GM13977 (cell line): ENCODE measurements at regions not wholly inside any gene's neighbourhood (a gene's known extent, or its start where the extent isn't known, plus 50 kb on each side); places are given as distances from the start of the nearest gene placed in this dataset.

Source experiments
- DNase-seq: peaks from one replicate; pipeline ENCODE4 v3.0.0; 2012; ENCODE audit warnings: low spot score
- CTCF ChIP-seq: IDR thresholded peaks from 2 replicates; pipeline ENCODE4 v1.5.1; 2012; ENCODE audit warnings: mild to moderate bottlenecking, control low read depth; ENCODE audit not compliant: insufficient read depth; ENCODE audit errors: extremely low read depth, missing control alignments
- in situ Hi-C: fragments of 300-500 bp; cut with MboI; formaldehyde crosslinking; loops from one replicate; pipeline ENCODE4 v1.12.0; 2022; ENCODE audit warnings: low sequenced_read_pairs, low pct_unique_long_range_greater_than_20kb, mixed read lengths, inconsistent platforms; ENCODE audit not compliant: unreplicated experiment

- no peak for DNase-seq
- in situ Hi-C loops = no loop called here
- TF ChIP-seq CTCF = no peak
Measured at GRCh38 chr5:136665331-136665730, 300.0 kb upstream of the TRPC7 start.

DNA sequence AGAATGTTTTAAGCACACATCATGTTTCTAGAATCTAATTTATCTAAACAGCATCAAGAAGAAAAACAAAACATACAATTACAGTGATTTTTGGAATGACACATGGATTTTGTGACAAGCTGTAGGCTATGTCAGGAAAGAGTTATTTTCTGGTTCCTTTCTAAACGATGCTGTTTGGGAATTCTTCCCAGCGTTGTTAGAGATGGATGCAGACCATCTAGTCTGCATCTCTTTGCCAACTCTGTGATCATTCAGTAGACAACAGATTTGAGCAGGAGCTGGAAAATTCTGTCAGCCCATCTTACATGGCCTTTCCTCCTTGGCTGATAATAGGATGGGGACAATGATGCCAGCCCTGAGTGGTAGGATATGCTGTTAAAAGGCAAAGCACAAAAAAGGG lies 295.7 kb upstream of the TRPC7 start:
- no peak for DNase-seq
- in situ Hi-C loops = no loop called here
- TF ChIP-seq CTCF = no peak

DNA sequence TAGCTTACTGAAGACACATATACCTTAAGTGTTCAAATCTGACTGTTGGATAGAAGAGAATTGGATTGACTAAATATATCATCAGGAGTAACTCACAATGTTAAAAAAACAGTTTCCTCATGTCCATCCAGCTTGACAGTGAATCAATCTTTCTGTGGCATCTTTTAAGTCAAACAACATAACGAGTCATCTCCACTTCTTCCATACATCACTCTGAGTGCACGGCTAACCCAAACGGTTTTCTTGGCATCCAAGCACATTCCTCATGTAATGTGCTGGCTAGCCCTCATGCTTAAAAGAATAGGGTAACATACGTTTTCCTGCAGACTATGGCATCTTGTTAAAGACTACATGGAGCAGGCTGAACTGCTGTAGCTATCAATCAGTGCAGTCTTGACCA lies 291.5 kb upstream of the TRPC7 start:
- TF ChIP-seq CTCF = no peak
- in situ Hi-C loops = no loop called here
- DNase-seq = no peak

DNA sequence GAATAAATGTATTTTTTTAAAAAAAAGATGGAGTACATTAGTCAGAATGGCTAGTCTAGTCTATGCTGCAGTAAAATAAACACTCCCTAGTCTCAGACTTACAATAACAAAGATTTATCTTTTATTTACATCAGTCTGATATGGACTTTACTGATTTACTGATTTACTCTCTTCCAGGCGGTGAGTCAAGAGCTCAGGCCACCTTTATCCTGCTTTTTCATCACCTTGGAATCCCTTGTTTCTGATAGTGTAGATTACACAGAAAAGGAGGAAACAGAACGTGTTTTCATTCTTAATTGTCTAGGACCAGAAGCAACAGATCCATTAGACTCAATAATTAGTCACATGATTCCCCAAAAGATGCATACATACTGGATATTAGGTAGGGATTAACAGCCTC lies 290.1 kb upstream of the TRPC7 start:
- no peak for TF ChIP-seq CTCF
- DNase-seq = no peak
- in situ Hi-C loops = no loop called here

DNA sequence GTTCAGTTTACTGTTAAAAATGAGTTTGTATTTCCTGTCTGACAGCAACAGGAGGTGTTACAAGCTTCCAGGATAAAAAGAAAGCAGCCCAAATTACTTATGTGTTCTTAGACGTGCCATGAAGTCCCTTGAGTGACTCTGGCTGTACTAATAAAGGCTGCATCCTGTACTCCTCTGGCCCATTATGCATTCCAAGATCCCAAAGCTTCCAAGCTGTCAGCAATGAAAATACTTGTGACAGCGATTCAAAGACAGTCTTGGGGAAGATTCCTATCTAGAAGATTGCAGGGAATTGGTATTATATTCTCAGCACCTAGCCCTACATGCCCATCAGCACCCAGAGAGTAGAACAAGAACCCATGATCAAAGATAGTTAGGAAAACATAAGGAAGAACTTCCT lies 281.6 kb upstream of the TRPC7 start:
- no peak for TF ChIP-seq CTCF

DNA sequence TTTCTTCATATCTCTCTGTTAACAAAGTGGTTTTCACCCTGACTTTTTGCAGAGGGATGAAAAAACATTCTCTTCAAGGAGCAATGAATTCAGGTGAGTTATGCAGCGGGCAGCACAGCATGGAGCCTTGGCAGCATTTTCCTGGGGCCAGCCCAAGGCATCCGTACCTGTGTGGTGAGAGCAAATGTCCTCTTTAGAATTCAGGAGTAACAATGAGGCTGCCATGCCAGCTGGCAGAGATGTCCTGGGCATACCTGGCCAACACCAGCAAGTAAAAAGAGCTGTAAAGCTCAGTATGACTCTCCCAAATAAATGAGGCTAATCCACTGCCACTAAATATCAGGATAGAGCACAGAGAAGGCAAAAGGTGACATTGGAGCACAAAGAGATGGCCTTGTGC lies 277.6 kb upstream of the TRPC7 start:
- in situ Hi-C loops = no loop called here
- no peak for DNase-seq
- no peak for TF ChIP-seq CTCF

More for the DNA sequence above, 281.6 kb upstream of the TRPC7 start:
- in situ Hi-C loops = no loop called here
- no peak for DNase-seq

GRCh38 chr5:136639616-136640015 lies 274.3 kb upstream of the TRPC7 start:
- no peak for TF ChIP-seq CTCF
- no peak for DNase-seq
- in situ Hi-C loops = no loop called here
